Liver (tissue), 8 donors: ENCODE measurements at regions not wholly inside any gene's neighbourhood (a gene's known extent, or its start where the extent isn't known, plus 50 kb on each side); places are given as distances from the start of the nearest gene placed in this dataset.

ENCODE experiments used
- DNase-seq: peaks from one replicate; pipeline ENCODE4 v3.0.0-alpha.2; 2017; ENCODE audit warnings: low spot score
- H3K27ac ChIP-seq, 2 donors: one replicate each; pipeline ENCODE4 v1.7.0; 2013; ENCODE audit warnings: inconsistent platforms in 2 of 2, low read length in 2 of 2, control low read depth in 1 of 2, low read depth in 1 of 2, mild to moderate bottlenecking in 1 of 2
- H3K27me3 ChIP-seq, 4 donors: one replicate each; pipeline versions ENCODE4 v1.6.1 to v1.7.0; 2013; ENCODE audit warnings: low read length in 3 of 4, inconsistent platforms in 1 of 4, mild to moderate bottlenecking in 1 of 4, moderate library complexity in 1 of 4; ENCODE audit not compliant: control insufficient read depth in 4 of 4, insufficient read depth in 4 of 4
- H3K36me3 ChIP-seq, 4 donors: one replicate each; pipeline versions ENCODE4 v1.6.1 to v1.7.0; 2013; ENCODE audit warnings: low read length in 3 of 4, mild to moderate bottlenecking in 3 of 4, low read depth in 1 of 4, moderate library complexity in 1 of 4; ENCODE audit not compliant: control insufficient read depth in 4 of 4, insufficient read depth in 3 of 4
- H3K4me1 ChIP-seq, 4 donors: one replicate each; pipeline versions ENCODE4 v1.6.1 to v1.7.0; 2013; ENCODE audit warnings: low read length in 3 of 4, mild to moderate bottlenecking in 3 of 4, moderate library complexity in 1 of 4; ENCODE audit not compliant: control insufficient read depth in 4 of 4, insufficient read depth in 4 of 4
- H3K4me3 ChIP-seq, 3 donors: one replicate each; pipeline versions ENCODE4 v1.6.1 to v1.7.0; 2013; ENCODE audit warnings: low read length in 3 of 3, control low read depth in 1 of 3, low read depth in 1 of 3, mild to moderate bottlenecking in 1 of 3
- H3K9ac ChIP-seq, 2 donors: one replicate each; pipeline ENCODE4 v1.7.0; 2013; ENCODE audit warnings: low read length in 2 of 2, mild to moderate bottlenecking in 2 of 2, moderate library complexity in 2 of 2, control low read depth in 1 of 2, low read depth in 1 of 2
- H3K9me3 ChIP-seq, 4 donors: one replicate each; pipeline versions ENCODE4 v1.6.1 to v1.7.0; 2013; ENCODE audit warnings: low read length in 3 of 4; ENCODE audit not compliant: control insufficient read depth in 4 of 4
- CTCF ChIP-seq: fragments of 150-350 bp; IDR thresholded peaks from 2 replicates; pipeline ENCODE4 v1.5.1; 2017; ENCODE audit warnings: improper control_type of control experiment, low read depth, low read length; ENCODE audit not compliant: missing input control
- EGR1 ChIP-seq, 2 donors: IDR thresholded peaks; 2 replicates each; pipeline ENCODE4 v1.6.1; 2016 to 2018; ENCODE audit warnings: antibody characterized with exemption in 2 of 2, low read depth in 2 of 2
- FOXA1 ChIP-seq: IDR thresholded peaks from 2 replicates; pipeline ENCODE4 v1.6.1; 2016; ENCODE audit warnings: antibody characterized with exemption
- FOXA2 ChIP-seq: IDR thresholded peaks from 2 replicates; pipeline ENCODE4 v1.6.1; 2016; ENCODE audit warnings: antibody characterized with exemption
- GABPA ChIP-seq, 2 donors: IDR thresholded peaks in 1 of 2; conservative IDR thresholded peaks in 1 of 2; 2 replicates each; pipeline ENCODE4 v1.6.1; 2016; ENCODE audit warnings: antibody characterized with exemption in 2 of 2, mild to moderate bottlenecking in 1 of 2, moderate library complexity in 1 of 2
- HNF4A ChIP-seq, 2 donors: conservative IDR thresholded peaks; 2 replicates each; pipeline ENCODE4 v1.6.1; 2016; ENCODE audit warnings: antibody characterized with exemption in 2 of 2, mild to moderate bottlenecking in 2 of 2
- HNF4G ChIP-seq: IDR thresholded peaks from 2 replicates; pipeline ENCODE4 v1.6.1; 2016; ENCODE audit warnings: antibody characterized with exemption
- JUND ChIP-seq, 2 donors: IDR thresholded peaks; 2 replicates each; pipeline ENCODE4 v1.6.1; 2016; ENCODE audit warnings: antibody characterized with exemption in 2 of 2
- MAX ChIP-seq: IDR thresholded peaks from 2 replicates; pipeline ENCODE4 v1.6.1; 2016; ENCODE audit warnings: antibody characterized with exemption
- NR2F2 ChIP-seq: IDR thresholded peaks from 2 replicates; pipeline ENCODE4 v1.6.1; 2016; ENCODE audit warnings: antibody characterized with exemption
- RAD21 ChIP-seq, 2 donors: IDR thresholded peaks; 2 replicates each; pipeline ENCODE4 v1.6.1; 2016; ENCODE audit warnings: antibody characterized with exemption in 2 of 2, mild to moderate bottlenecking in 2 of 2
- RXRA ChIP-seq, 2 donors: IDR thresholded peaks; 2 replicates each; pipeline ENCODE4 v1.6.1; 2017 to 2018; ENCODE audit warnings: antibody characterized with exemption in 2 of 2, mild to moderate bottlenecking in 1 of 2
- SP1 ChIP-seq: IDR thresholded peaks from 2 replicates; pipeline ENCODE4 v1.6.1; 2018; ENCODE audit warnings: antibody characterized with exemption, mild to moderate bottlenecking
- TAF1 ChIP-seq: conservative IDR thresholded peaks from 2 replicates; pipeline ENCODE4 v1.6.1; 2016; ENCODE audit warnings: antibody characterized with exemption, mild to moderate bottlenecking
- YY1 ChIP-seq: IDR thresholded peaks from 2 replicates; pipeline ENCODE4 v1.6.1; 2016; ENCODE audit warnings: antibody characterized with exemption, mild to moderate bottlenecking
- ZBTB33 ChIP-seq: IDR thresholded peaks from 2 replicates; pipeline ENCODE4 v1.6.1; 2016; ENCODE audit warnings: antibody characterized with exemption
- WGBS: extraction: QIAGEN DNeasy Blood & Tissue Kit; methylation state at CpG from one replicate; pipeline ENCODE4 v1.1.7; 2013; 5-methylcytosine and 5-hydroxymethylcytosine counted together
- donor health status: healthy.
- donor health status: healthy.
- donor health status: healthy.
- donor health status: healthy.
- donor health status: healthy.

GRCh38 chr19:28494461-28494860, 718.5 kb downstream of the UQCRFS1 start:
- no peaks in the 10 kb centered on the region for H3K27me3 ChIP-seq
- H3K27ac ChIP-seq: no peak overlapping the region
- no peaks in the 10 kb centered on the region for H3K36me3 ChIP-seq
- WGBS: 61% methylated on average over 7 of the region's 7 CpGs
- H3K9me3 ChIP-seq: no peaks in the 10 kb centered on the region
- no peaks in the 10 kb centered on the region for H3K4me1 ChIP-seq
- no peak overlapping the region for H3K9ac ChIP-seq
- H3K4me3 ChIP-seq: no peak overlapping the region
- no peak for DNase-seq
- TF ChIP-seq RAD21 (IDR thresholded peaks at IDR 0.05) (no peak), TAF1 (no peak), MAX (no peak)

GRCh38 chr19:28493884-28494283, 719.1 kb downstream of the UQCRFS1 start:
- TF ChIP-seq FOXA1 (no peak), JUND (IDR thresholded peaks at IDR 0.05) (no peak)
- no peak for DNase-seq

GRCh38 chr19:28492621-28493020, 720.3 kb downstream of the UQCRFS1 start:
- Histone ChIP-seq H3K9ac (no peak overlapping the region), H3K4me3 (no peak overlapping the region), H3K9me3 (no peaks in the 10 kb centered on the region), H3K4me1 (no peaks in the 10 kb centered on the region), H3K36me3 (no peaks in the 10 kb centered on the region), H3K27ac (no peak overlapping the region), H3K27me3 (no peaks in the 10 kb centered on the region)
- 65% methylated on average over 8 of the region's 8 CpGs for WGBS
- TF ChIP-seq GABPA (IDR thresholded peaks at IDR 0.05 in 1 of 2, conservative IDR thresholded peaks at IDR 0.05 in 1 of 2): no peak
- TF ChIP-seq FOXA2: no peak
- TF ChIP-seq NR2F2: no peak
- no peak for TF ChIP-seq TAF1
- TF ChIP-seq EGR1 (IDR thresholded peaks at IDR 0.05; ENCODE audit: low read depth in 2 of 2): no peak
- TF ChIP-seq CTCF: no peak
- TF ChIP-seq ZBTB33: no peak
- no peak for TF ChIP-seq YY1
- no peak for TF ChIP-seq RXRA (IDR thresholded peaks at IDR 0.05)
- no peak for TF ChIP-seq HNF4G
- TF ChIP-seq SP1: no peak
- TF ChIP-seq FOXA1: no peak
- no peak for TF ChIP-seq HNF4A (conservative IDR thresholded peaks at IDR 0.05)
- no peak for TF ChIP-seq RAD21 (IDR thresholded peaks at IDR 0.05)
- no peak for DNase-seq

More at GRCh38 chr19:28493884-28494283, 719.1 kb downstream of the UQCRFS1 start:
- Histone ChIP-seq H3K9ac (no peak overlapping the region), H3K4me3 (no peak overlapping the region), H3K36me3 (no peaks in the 10 kb centered on the region), H3K27ac (no peak overlapping the region), H3K4me1 (no peaks in the 10 kb centered on the region), H3K9me3 (no peaks in the 10 kb centered on the region), H3K27me3 (no peaks in the 10 kb centered on the region)
- WGBS: 75% methylated on average over 5 of the region's 5 CpGs
